ENCODE measurements at regions not wholly inside any gene's neighbourhood (a gene's known extent, or its start where the extent isn't known, plus 50 kb on each side); places are given as distances from the start of the nearest gene placed in this dataset.
"Not testable (repeated sequence)": the region's sequence is repeated elsewhere in the genome, so short reads cannot be mapped to it uniquely, and the experiment has no call there.

GRCh38 chr9:84513979-84514378 is 155.6 kb upstream of the NTRK2 start:
- DNase-seq (ENCODE audit: low spot score), result no peak
- no peak for TF ChIP-seq CTCF (IDR thresholded peaks at IDR 0.05; ENCODE audit: extremely low read depth, missing control alignments)

- TF ChIP-seq CTCF (IDR thresholded peaks at IDR 0.05; ENCODE audit: extremely low read depth, missing control alignments), result no peak
- no peak for DNase-seq (ENCODE audit: low spot score)
Measured at GRCh38 chr9:84514421-84514820, 155.1 kb upstream of the NTRK2 start.

GRCh38 chr9:84517026-84517425 is 152.5 kb upstream of the NTRK2 start:
- no peak for TF ChIP-seq CTCF (IDR thresholded peaks at IDR 0.05; ENCODE audit: extremely low read depth, missing control alignments)
- no peak for DNase-seq (ENCODE audit: low spot score)

- no peak for DNase-seq (ENCODE audit: low spot score)
- no peak for TF ChIP-seq CTCF (IDR thresholded peaks at IDR 0.05; ENCODE audit: extremely low read depth, missing control alignments)
Measured at GRCh38 chr9:84519413-84519812, 150.1 kb upstream of the NTRK2 start.

GRCh38 chr9:84521208-84521607 is 148.3 kb upstream of the NTRK2 start:
- no peak for TF ChIP-seq CTCF (IDR thresholded peaks at IDR 0.05; ENCODE audit: extremely low read depth, missing control alignments)
- no peak for DNase-seq (ENCODE audit: low spot score)

GRCh38 chr9:84526211-84526610 is 143.3 kb upstream of the NTRK2 start:
- DNase-seq (ENCODE audit: low spot score), result not testable (repeated sequence)

GRCh38 chr9:84527060-84527720 is 142.3 kb upstream of the NTRK2 start:
- not testable (repeated sequence) for DNase-seq (ENCODE audit: low spot score)

GRCh38 chr9:84535973-84536372 is 133.6 kb upstream of the NTRK2 start:
- not testable (repeated sequence) for DNase-seq (ENCODE audit: low spot score)

- DNase-seq (ENCODE audit: low spot score), result no peak
- no peak for TF ChIP-seq CTCF (IDR thresholded peaks at IDR 0.05; ENCODE audit: extremely low read depth, missing control alignments)
Measured at GRCh38 chr9:84538879-84539278, 130.7 kb upstream of the NTRK2 start.
